ENCODE measurements at regions not wholly inside any gene's neighbourhood (a gene's known extent, or its start where the extent isn't known, plus 50 kb on each side); places are given as distances from the start of the nearest gene placed in this dataset.

DNA sequence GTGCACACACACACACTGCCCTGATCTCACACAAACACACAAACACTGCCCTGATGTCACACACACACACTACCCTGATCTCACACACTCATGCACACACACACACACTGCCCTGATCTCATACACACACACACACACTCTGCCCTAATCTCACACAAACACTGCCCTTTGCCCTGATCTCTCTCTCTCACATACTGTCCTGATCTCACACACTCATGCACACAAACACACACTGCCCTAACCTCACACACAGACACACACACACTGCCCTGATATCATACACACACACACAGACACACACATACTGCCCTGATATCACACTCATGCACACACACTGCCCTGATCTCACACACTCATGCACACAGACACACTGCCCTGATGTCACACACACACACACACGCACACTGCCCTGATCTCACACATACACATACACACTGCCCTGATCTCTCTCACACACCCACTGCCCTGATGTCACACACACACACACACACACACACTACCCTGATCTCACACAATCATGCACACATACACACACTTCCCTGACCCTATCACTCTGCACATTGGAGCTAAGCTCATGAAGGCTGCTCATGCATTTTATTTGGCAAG is 97.6 kb upstream of the DIO3 start:
- no peak for DNase-seq

DNA sequence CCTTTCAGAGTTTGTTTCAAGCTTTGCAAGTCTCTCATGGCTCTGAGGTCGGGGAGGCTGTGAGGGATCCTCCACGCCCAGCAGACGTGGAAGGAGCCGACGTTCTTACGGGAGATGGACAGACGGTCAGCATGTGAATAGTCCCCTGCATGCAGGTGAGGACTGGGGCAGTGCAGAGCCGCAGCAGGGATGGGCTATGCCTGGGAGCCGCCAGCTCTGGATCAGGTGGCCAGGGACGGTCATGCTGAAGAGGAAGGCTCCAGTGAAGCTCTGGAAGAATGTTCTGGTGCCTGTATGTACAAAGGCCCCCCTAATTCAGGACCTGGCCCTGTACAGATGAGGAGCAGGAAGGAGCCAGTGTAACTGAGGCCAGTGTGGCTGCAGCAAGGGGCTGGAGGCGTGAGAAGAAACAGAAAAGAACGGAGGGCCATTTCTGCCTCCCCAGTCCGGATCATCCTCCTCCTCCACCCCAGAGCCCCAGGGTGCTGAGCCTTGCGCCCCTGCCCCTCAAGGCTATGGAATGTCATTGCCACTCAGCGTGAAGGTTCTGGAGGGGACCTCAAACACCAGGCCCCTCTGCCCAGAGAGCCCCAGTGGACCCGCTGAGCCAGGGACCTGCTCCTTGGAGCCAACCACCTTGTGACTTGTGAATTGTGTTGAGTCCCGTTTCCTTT is 96.8 kb upstream of the DIO3 start:
- no peak for DNase-seq

DNA sequence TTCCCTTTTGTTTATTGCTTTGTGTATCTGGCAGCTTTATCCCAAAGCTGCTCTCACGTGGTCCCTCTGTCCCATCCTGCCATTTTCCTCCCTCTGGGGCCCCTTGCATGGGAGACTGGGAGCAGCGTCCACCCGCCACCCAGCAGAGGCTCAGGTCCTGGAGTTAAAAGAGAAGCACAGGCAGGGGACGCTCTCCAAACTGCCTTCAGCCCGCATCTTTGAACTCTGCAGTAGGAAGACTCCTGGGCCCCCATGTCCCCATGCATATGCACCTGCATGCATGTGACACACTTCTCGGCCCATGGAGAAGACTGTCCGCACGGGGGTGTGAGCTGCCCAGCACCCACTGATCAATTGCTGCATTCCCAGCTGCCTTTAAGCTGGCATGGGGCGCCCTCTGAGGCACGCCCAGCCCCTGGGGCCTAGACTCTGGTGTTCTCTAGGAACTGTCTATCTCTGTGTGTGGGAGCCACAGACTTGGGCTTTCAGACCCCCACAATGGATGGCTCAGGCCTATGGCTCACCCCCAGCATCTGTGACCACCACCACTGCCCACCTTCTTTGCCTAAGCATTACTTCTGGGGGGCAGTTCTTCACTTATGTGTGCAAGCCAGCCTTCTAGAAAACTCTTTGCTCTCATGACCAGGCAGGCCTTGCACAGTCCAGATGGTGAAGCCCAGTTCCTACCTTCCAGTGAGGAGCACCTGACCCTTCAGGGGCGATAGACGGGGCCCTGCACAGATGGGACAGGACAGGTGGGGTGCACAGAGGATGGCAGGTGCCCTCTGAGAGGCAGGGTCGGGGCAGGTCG is 96.1 kb upstream of the DIO3 start:
- no peak for DNase-seq

DNA sequence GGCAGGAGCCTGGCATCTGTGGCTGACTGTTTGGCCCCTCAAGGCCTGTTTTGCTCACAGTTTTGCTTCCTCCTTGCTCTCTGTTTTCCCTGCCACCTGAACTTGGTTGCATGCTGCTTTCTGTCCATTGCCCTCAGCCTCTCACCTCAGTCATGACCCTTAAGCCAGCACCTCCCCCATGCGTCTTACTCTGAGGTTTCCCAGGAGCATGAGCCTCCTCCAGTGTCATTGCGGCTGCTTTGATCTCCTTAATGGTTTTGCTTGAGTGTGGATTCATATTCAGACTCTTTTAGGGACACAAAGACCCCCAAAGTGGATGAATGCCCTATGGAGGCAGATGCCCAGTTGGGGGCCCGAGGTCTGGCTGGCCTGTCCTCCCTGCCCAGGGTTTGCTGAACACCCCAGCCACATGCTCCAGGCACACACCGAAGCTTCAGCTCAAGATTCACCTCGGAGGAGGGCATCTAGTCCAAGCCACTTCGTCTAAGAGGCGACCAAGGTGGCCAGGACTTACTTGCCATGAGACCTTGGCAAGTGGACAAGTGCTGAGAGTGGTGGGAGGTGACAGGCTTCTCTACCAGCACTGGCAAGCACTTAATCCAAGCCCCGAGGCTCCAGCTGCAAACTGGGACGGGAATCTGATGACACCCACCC is 95.4 kb upstream of the DIO3 start:
- no peak for DNase-seq

DNA sequence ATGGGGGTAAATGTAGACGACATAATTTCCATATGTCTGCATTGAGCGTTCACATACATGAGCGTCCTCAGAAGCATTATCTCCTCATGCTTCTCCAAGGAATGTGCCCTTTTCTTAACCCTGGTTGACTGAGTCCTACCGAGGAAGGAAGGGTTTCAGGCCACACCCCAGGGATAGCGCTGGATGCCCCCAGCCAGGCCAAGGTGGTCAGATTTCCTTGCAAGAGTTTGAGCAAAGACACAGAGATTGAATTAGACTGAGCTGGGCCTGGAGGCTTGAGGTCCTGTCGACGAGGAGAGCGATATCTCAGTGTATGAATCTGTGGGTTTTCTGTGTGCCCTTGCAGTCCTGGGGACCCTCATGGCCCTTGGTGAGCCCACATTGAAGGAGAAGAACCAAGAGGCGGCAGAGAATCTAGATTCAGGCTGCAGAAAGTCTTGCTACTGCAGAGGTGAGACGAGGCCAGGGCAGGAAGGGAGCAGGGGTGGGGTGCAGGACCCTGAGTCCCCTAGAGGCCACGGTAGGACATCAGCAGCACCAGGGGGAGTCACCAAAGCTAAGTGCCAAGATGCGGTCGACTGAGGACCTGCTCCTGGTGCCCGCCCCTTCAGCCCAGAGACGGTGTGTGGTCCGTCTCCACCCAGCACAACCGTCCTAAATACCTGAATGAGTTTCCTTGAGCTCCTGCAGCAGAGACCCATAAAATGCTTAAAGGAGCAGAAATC is 94.7 kb upstream of the DIO3 start:
- no peak for DNase-seq

DNA sequence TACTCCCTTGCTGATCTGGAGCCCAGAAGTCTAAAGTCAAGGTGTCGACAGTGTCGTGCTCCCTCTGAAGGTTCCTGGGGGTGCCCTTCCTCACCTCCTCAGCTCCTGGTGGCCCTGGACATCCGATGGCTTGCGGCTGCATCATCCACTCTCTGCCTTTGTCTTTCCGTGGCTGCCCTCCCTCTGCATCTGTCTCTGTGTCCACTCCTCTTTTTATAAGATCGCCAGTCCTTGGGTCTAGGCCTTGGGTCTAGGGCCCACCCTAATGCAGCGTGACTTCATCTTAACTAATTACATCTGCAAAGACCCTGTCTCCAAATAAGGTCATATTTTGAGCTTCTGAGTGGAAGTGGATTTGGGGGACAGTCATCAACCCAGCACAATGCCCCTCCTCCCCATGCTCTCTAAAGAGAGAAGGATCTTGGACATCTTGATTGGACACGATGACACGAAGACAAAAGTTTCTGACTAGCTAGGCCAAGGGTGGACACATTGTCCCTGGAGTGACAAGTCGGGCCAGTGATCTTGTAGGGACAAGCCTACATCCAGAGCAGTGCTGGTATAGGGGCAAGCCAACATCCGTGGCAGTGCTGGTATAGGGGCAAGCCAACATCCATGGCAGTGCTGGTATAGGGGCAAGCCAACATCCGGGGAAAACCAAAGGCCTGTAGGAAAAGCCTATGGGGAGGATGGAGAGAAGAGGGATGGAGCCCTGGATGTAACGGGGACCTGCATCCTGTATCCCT is 93.9 kb upstream of the DIO3 start:
- DNase-seq = no peak

DNA sequence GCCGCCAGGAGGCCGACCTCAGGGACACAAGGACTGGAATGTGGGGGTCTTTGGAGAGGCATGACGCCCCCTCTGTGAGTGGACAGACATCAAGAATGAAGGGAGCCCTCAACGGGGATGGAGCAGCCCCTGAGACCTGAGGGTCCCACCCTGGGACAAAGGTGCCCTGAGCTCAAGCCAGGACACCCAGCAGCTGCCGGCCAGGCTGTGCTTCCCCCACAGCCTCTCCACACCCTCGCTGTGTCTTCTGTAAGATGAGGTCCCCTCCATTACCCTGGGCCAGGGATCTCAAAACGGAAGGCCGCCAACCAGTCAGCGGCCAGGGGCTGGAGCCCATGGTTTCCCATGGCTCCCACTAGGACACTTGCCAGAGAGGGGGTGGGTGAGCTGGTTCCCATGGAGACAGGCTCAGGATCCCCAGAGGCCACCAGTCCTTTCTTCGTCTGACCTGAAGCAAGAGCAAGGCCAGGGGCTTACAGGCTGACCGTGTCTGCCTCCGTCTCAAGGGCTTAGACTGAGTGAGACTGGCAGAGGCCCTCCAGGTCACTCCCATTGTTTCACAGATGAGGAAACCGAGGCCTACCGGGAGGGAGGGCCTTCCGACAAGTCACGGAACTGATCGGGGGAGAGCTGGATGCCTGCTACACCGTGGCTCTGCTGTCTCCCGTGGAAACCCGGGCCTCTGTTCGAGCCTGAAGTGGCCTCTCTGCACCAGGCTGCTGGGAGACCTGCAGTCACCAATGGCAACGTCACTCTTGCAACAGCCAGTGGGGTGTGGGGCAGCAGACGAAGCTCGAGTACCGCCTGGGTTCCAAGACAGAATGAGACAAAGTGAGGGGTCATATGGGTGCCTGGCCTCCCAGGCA is 91.7 kb upstream of the DIO3 start:
- no peak for DNase-seq

DNA sequence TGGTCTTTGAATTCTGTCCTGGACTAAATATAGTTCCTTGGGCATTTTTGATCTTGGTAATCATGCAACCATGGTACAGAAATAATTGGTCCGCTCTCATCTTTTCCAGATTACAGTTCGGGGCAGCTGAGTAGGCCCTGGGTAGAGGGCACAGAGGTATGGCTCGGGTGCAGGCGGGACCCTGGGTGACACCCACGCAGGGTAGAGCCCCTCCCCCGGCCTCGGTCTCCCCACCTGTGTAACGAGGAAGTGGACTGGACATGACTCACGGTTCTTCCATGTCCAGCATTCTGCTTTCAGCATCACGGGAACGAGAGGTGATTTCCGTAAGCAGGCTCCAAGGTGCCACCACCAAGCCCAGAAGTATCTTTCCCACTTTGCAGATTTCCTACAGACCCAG is 91.0 kb upstream of the DIO3 start:
- DNase-seq = no peak

DNA sequence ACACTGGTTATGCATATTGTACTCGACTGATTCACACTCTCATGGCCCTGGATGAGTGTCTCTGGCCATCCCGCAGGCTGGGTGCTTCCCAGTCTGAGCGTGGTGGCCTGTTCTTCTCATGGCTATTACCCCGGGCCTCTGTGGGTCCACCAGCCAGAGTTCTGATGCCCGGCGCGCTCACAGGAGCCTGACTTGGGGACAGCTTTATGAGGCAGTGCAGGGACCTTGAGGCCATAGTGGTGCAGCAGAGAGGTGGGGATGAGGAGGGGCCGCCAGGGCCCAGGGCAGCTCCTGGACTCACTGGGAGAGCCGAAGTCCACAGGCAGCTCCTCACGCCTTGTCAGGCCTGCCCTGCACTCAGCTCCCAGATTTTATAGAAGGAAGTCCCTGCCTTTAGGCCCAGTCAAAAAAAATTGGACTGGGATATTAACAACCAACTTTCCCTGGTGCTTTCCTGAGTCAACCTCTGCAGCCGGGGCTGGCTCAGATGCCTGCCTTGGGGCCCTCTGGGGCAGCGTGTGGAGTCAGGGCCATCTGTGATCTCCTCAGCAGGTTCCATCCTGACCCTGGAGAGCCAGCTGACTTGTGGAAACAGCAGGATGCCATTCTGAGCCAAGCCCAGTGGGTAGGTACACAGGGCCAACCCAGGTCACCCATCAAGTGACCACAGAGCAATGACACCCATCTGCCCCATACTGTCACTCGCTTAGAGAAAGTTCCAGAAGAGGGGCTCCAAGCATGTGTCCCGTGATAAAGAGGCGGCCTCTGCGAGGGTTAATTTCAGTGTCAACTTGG is 89.4 kb upstream of the DIO3 start:
- no peak for DNase-seq

DNA sequence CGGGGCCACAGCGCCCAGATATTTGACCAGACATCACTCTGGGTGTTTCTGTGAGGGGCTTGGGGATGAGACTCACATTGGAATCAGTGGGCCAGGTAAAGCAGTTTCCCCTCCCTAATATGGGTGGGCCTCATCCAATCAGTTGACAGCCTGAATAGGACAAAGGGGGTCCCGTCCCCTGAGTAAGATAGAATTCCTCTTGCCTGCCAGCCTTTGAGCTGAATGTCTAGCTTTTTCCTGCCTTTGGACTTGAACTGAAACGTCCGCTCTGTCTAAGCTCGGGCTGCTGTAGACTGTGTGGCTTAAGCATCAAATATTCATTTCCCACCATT is 88.8 kb upstream of the DIO3 start:
- no peak for DNase-seq

DNA sequence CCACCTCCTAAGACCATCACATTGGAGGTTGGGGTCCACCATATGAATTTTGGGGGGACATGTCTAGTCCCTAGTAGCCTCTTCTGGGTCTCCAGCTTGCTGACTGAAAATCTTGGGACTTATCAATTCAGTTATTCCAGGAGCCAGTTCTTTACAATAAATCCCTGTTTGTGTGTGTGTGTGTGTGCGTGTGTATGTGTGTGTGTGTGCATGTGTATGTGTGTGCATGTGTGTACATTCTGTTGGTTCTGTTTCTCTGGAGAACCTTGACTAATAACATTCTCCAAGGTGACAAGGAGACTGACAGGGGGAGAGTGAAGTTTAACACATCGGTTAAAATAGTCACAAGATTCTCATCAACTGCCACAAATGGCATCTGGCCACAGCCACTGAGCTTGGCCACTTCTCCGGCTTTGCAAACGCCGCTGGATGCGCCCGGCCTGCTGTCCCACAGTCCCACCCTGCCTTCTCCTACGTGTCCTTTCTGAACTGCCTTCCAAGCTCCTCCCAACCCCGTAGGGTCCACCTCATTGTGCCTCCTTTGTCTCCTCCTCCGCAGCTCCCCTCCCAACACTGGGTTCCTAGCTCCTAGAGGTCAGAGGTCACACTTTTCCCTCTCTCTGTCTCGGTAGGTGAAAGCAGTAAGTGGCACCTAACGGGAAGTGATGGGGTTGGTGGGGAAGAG is 88.1 kb upstream of the DIO3 start:
- DNase-seq = no peak

DNA sequence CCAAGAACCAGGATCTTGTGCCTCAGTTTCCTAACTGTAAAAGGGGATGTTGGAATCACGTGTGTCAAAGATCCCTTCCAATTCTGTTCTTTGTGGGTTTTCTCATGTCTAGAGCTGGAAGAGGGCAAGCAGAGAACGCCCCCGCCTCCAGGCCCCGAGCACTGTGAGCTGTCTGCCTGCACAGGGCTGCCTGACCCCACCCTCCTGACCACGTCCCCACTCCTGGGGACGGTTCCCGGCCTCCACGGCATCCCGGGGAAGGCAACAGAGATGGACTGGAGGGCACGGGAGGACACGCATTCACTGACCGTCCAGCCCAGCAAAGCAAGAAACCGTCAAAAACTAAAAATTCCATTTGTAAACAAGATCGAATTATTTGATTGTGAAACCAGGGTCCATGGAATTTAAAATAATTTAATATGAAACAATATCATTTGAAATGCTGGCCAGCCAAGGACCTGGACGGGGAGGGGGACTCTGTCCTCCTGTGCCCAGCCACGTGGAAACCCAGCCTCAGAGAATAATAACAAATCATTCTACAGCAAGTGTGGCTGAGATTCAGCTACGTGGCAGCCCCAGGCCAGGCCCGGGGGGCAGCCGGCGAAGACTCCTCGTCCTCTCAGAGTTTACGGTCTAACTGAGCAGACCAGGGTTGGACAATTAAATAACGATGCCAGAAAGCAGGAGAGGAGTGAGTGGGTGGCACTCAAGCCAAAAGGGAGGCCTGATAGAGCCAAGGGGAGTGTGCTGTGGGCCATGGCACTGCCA is 87.3 kb upstream of the DIO3 start:
- DNase-seq = no peak

DNA sequence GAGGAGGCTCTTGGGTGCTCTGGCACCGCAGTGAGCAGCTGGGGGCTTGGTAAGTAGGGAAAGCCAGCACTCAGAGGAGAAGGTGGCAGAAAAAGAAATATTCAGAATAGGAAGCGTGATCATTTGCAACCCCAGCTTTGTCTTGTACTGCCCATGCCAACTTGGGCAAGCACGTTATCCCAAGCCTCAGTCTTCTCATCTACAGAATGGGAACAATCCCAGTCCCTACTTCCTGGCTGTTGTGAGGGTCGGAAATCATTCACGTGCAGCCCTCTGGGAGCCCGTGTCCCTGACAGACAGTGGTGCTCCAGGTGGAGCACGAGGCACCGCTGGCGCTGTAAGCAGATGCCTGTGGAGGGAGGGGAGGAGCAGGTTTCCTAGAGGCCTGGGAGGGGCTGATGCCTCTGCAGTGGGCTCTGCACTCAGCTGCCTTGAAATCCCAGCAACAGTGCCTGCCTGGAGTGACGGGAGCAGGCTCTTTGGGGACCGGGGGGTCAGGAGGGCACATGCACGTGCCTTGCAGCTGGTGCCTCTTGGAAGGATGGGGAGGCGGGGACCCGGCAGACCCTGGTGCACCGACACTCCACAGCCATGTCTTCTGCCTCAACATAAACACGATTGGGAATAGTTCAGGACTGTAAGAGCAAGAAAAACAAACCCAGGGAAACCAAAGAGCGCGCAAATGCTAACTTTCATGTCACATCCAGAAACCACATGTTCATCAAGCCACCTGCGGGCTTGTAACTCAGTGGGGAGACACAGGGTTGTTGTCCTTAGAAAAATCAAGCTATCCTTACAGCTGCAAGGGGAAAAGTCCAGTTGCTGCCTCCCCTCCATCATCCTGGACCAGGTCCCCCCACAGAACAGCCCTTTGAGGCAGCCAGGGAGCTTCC is 86.5 kb upstream of the DIO3 start:
- DNase-seq = no peak

DNA sequence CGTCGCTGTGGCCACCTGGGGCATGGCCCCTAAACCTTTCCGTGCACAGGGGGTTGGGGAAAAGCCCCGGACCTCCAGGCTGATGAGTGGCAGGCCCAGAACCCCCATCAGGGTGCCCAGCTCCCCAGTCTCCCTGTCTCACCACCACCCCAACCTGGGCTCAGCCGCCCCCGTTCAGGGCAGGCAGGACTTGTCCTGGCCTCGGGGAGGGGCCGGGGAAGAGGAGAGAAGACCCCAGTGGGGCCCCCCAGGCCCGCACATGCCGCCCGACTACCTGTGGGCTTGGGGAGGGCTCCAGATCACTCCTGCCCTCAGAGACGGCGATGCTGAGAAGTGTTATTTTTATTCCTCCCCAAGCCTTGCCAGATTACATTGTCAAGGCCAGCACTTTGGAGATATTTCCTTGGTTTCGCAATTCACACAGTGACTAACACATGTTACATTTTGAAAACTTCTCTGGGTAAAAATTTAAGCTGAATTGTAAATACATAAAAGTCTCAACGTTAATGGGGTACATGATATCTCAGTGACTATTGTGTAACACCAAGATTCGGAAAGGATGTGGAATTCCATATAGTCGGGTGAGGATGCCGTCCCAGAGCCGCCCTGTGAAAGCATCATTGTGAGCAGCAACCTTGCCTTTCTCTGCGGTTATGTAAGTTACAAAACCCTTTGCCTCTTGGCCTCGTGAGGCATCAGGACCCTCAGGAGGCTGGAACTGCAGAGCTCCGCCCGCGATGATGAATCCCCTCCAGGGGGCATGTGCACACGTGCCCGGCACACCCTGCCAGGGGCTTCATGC is 85.6 kb upstream of the DIO3 start:
- no peak for DNase-seq

DNA sequence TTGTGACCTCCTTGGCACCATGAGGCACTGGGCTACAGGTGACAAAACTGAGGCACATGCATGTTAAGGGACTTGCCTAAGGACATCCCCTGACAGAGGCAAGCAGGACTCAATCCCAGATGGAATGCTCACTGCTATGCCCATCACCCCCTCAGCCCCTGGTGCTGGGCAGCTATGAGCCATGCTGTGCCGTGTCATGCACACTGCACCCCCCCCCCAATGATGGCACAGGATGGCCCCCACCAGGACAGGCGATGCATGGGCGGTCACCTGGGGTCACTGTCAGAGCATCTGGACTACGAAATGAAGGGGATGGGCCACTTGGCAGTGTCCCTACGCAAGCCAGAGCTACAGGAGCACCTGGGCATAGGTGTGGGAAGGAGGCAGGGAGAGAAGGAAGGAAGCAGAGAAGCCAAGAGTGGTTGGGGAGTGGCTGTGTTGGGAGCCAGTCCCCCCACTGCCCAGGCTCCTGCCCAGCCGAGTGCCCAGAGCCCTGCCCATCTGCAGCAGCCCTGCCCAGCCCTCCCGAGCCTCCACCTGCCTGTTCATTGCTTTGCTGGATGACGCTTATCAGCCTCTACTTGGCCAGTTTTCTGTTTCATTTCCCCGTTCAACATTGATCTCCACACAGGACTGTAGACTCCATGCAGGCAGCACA is 84.9 kb upstream of the DIO3 start:
- DNase-seq = no peak

DNA sequence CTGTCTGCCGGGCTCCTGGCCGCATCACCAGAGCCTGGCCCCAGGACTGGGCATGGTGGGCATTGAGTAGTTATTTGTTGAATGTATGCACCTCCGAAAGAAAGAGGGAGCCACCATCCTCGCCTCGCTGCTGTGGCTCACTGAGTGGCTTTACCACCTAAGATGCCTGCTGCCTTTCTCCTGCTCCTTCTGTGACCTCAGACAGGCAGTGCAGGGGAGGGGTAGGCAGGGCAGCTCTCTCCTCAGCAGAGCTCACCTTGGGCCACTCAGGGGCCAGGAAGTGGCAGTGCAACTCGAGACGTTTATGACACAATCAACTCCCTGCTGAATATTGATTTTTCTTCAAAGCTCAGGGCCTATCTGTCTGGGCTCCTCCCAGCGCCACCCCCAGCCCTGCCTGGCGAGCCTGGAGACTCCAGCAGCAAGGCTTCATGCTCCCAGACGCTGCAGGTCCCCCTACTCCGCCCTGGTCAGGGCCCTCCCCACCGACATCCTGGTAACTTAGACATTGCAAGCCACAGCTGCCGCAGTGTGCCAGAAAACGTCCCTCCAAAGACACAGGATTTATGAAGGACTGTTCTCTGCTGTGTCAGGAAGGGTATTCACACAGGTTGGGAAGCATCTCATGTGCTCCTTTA is 84.3 kb upstream of the DIO3 start:
- no peak for DNase-seq

All from femur (tissue), 1 donor.